NCI-H748 (cell line): ENCODE measurements at regions not wholly inside any gene's neighbourhood (a gene's known extent, or its start where the extent isn't known, plus 50 kb on each side); places are given as distances from the start of the nearest gene placed in this dataset.

ENCODE experiments used
- DNase-seq: peaks from one replicate; lab custom pipeline; 2025; ENCODE audit not compliant: unreplicated experiment; lab: John Stamatoyannopoulos, UW

- no peak for DNase-seq
These were observed 62.5 kb upstream of the PALS2 start for GRCh38 chr7:24510759-24511158.

DNA sequence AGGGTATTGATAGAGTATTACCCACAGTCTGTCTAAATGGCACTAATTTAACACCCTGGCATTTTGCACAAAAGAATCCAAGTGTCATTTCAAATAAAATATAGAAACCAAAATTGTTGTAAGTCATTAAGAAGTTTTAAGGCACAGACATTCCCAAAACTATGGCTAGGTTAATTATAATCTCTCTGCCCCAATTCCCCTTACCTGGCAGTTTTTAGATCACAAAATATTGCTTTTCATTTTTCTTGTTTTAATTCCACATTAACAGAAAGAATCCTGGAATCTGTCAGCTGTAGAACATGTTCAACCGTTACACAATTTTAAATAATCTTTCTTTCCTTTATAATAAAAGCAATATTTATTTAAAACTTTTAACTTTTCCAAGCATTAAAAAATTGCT, 56.1 kb upstream of the PALS2 start:
- DNase-seq, result no peak

DNA sequence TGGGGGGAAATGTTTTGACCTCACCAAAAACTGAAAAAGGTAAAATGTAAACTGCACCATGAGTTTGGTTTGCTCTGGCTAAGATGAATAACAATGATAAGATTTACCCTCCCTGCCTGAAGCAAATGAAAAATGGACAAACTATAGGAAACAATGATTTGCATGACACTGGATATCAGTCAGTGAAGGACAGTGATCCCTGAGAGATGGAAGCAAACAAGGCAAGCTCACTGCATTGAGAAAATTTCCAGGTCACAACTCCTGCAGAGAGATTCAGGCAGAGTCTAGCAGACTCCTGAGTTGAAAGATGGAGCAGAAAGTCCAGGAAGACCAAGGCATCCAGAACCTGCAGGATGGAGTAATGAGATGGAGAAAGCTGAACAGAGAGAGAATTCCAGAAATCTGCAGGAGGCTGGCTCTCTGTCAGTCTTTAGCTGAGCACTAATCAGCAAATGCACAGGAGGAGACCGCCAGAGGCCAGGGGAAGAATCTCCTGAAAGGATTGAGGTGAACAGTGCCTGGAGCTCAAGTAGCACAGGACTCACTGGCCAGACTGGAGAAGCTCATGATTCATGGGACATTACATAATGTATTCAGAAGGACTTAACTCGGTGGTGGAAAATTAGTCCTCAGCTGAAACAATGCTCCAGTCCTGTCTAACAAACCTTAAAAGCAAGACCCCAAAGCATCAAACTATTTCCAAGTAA, 51.2 kb upstream of the PALS2 start:
- no peak for DNase-seq
